ENCODE measurements at regions not wholly inside any gene's neighbourhood (a gene's known extent, or its start where the extent isn't known, plus 50 kb on each side); places are given as distances from the start of the nearest gene placed in this dataset.

- peaks cover 5% of the 10 kb centered on the region for H3F3A ChIP-seq (replicated peaks; ENCODE audit: low read depth)
- H3K27ac Mint-ChIP-seq, result no peak overlapping the region
- peak; percentile 56 for ATAC-seq
Observed at GRCh38 chr5:142259758-142260157, 65.1 kb downstream of the SPRY4 start.

More at GRCh38 chr5:142259758-142260157, 65.1 kb downstream of the SPRY4 start:
- no peak for DNase-seq (ENCODE audit: low spot score)
- Mint-ChIP-seq H3K4me3 (no peak overlapping the region), H3K36me3 (ENCODE audit: low read depth) (peaks cover 6% of the 10 kb centered on the region; the same call in 2 of the 3 replicates), H3K9me3 (0 out of 3 replicates have a peak, but pooled peaks cover 4% of the 10 kb centered on the region), H3K27me3 (ENCODE audit: insufficient read depth, low read depth, poor library complexity) (peaks cover 6% of the 10 kb centered on the region), H3K4me1 (peaks cover 24% of the 10 kb centered on the region)
- Histone ChIP-seq H3K27ac (ENCODE audit: low read depth) (no peak overlapping the region), H3K9me2 (ENCODE audit: insufficient read depth) (no peaks in the 10 kb centered on the region), H3K4me1 (ENCODE audit: insufficient read depth) (peaks cover 26% of the 10 kb centered on the region), H3K4me3 (no peak overlapping the region), H3K79me2 (replicated peaks; ENCODE audit: insufficient read depth) (no peaks in the 10 kb centered on the region), H3K4me2 (no peak overlapping the region), H4K20me1 (replicated peaks; ENCODE audit: insufficient read depth) (no peaks in the 10 kb centered on the region), H3K36me3 (ENCODE audit: insufficient read depth) (peaks cover 4% of the 10 kb centered on the region; the same call in 1 of the 2 replicates), H2AFZ (peak overlapping the region; percentile 94), H3K27me3 (ENCODE audit: insufficient read depth) (no peaks in the 10 kb centered on the region)
- no peak for TF ChIP-seq ETS1 (IDR thresholded peaks at IDR 0.05)
- no peak for TF ChIP-seq ZNF462 (CRISPR knock-in tag; IDR thresholded peaks at IDR 0.05)
- no peak for TF ChIP-seq ZNF331 (CRISPR knock-in tag; IDR thresholded peaks at IDR 0.05; ENCODE audit: low read depth)

Measured in GM23338 (cell line).